ENCODE measurements at regions not wholly inside any gene's neighbourhood (a gene's known extent, or its start where the extent isn't known, plus 50 kb on each side); places are given as distances from the start of the nearest gene placed in this dataset.
A peak's percentile ranks its signal among the peaks of the same experiment; 100 is the strongest.

- Mint-ChIP-seq H3K9me3 (peaks cover 4% of the 10 kb centered on the region; the same call in 1 of the 2 replicates), H3K4me3 (no peak overlapping the region), H3K4me1 (peaks cover 12% of the 10 kb centered on the region), H3K36me3 (no peaks in the 10 kb centered on the region), H3K27ac (no peak overlapping the region), H3K27me3 (ENCODE audit: low read depth) (no peaks in the 10 kb centered on the region)
- DNase-seq (ENCODE audit: low spot score) (no peak), ATAC-seq (no peak)
- CTCF ChIA-PET: interaction anchor here (1.0 to 1.1 kb wide), 2 partner anchors 18 to 183 kb away, joined by 3 read pairs; no protein-coding TSS in a partner anchor
- POLR2A ChIA-PET: no interaction called here
- TF ChIP-seq IRF2 (CRISPR knock-in tag; IDR thresholded peaks at IDR 0.05; ENCODE audit: borderline replicate concordance, low read depth) (no peak), ZNF138 (CRISPR knock-in tag; conservative IDR thresholded peaks at IDR 0.05) (no peak), ZNF121 (CRISPR knock-in tag; IDR thresholded peaks at IDR 0.05) (no peak), NFE2L1 (CRISPR knock-in tag; IDR thresholded peaks at IDR 0.05) (no peak), USF1 (CRISPR knock-in tag; IDR thresholded peaks at IDR 0.05) (no peak)
Observed at GRCh38 chr2:65504814-65505697, 72.7 kb upstream of the SPRED2 start.

- Mint-ChIP-seq H3K27ac (no peak overlapping the region), H3K9me3 (peaks cover 4% of the 10 kb centered on the region; the same call in 1 of the 2 replicates), H3K4me1 (peaks cover 12% of the 10 kb centered on the region), H3K27me3 (ENCODE audit: low read depth) (no peaks in the 10 kb centered on the region), H3K4me3 (no peak overlapping the region), H3K36me3 (no peaks in the 10 kb centered on the region)
- DNase-seq (ENCODE audit: low spot score) (no peak), ATAC-seq (no peak)
- ChIA-PET CTCF (no interaction called here), POLR2A (no interaction called here)
- no peak for TF ChIP-seq MXD4 (CRISPR knock-in tag; IDR thresholded peaks at IDR 0.05; ENCODE audit: borderline replicate concordance)
Observed at GRCh38 chr2:65504201-65504600, 71.8 kb upstream of the SPRED2 start.

GRCh38 chr2:65503746-65504145 is 71.3 kb upstream of the SPRED2 start:
- POLR2A ChIA-PET: no interaction called here
- Mint-ChIP-seq H3K4me1 (peaks cover 12% of the 10 kb centered on the region), H3K4me3 (no peak overlapping the region), H3K27me3 (ENCODE audit: low read depth) (no peaks in the 10 kb centered on the region), H3K36me3 (no peaks in the 10 kb centered on the region), H3K27ac (no peak overlapping the region), H3K9me3 (peaks cover 4% of the 10 kb centered on the region; the same call in 1 of the 2 replicates)
- DNase-seq (ENCODE audit: low spot score) (no peak), ATAC-seq (peak; percentile 30)
- no peak for TF ChIP-seq GABPB1 (CRISPR knock-in tag; IDR thresholded peaks at IDR 0.05)
- TF ChIP-seq JAZF1 (CRISPR knock-in tag; IDR thresholded peaks at IDR 0.05): no peak
- TF ChIP-seq PRDM15 (CRISPR knock-in tag; IDR thresholded peaks at IDR 0.05): no peak
- TF ChIP-seq E2F5 (CRISPR knock-in tag; IDR thresholded peaks at IDR 0.05): no peak
- TF ChIP-seq ZNF263 (CRISPR knock-in tag; IDR thresholded peaks at IDR 0.05; ENCODE audit: low read depth): no peak
- CTCF ChIA-PET: no interaction called here

- ATAC-seq (no peak), DNase-seq (ENCODE audit: low spot score) (no peak)
- POLR2A ChIA-PET: no interaction called here
- no peaks in the 10 kb centered on the region for H3K27me3 Mint-ChIP-seq (ENCODE audit: low read depth)
- no peak overlapping the region for H3K4me3 Mint-ChIP-seq
- CTCF ChIA-PET: no interaction called here
- H3K9me3 Mint-ChIP-seq: no peaks in the 10 kb centered on the region
- no peak for TF ChIP-seq ZNF671 (CRISPR knock-in tag; IDR thresholded peaks at IDR 0.05)
- TF ChIP-seq PRRX2 (CRISPR knock-in tag; IDR thresholded peaks at IDR 0.05): no peak
- no peak for TF ChIP-seq USF1 (CRISPR knock-in tag; IDR thresholded peaks at IDR 0.05)
- TF ChIP-seq ZNF512 (CRISPR knock-in tag; IDR thresholded peaks at IDR 0.05; ENCODE audit: borderline replicate concordance): no peak
- no peak for TF ChIP-seq GTF2I (CRISPR knock-in tag; conservative IDR thresholded peaks at IDR 0.05)
- no peak overlapping the region for H3K27ac Mint-ChIP-seq
- H3K36me3 Mint-ChIP-seq: no peaks in the 10 kb centered on the region
- peaks cover 12% of the 10 kb centered on the region for H3K4me1 Mint-ChIP-seq
Observed at GRCh38 chr2:65501836-65502235, 69.4 kb upstream of the SPRED2 start.

Data from WTC11 (cell line).